SK-N-SH (cell line): ENCODE measurements at regions not wholly inside any gene's neighbourhood (a gene's known extent, or its start where the extent isn't known, plus 50 kb on each side); places are given as distances from the start of the nearest gene placed in this dataset.

ENCODE experiments used
- MXI1 ChIP-seq: IDR thresholded peaks from 2 replicates; pipeline ENCODE4 v1.6.1; 2012; ENCODE audit warnings: mild to moderate bottlenecking, low read depth, low read length, improper control_type of control experiment
- POLR2AphosphoS5 ChIP-seq: IDR thresholded peaks from 2 replicates; pipeline ENCODE4 v1.6.1; 2012; ENCODE audit warnings: low read depth, low read length
- TF ChIP-seq, protein P1 (sequence below): fragments of 200-600 bp; sonication (generic); IDR thresholded peaks from 2 replicates; pipeline ENCODE4 v1.6.1; 2017; ENCODE audit warnings: antibody characterized with exemption, mild to moderate bottlenecking, moderate library complexity

DNA sequence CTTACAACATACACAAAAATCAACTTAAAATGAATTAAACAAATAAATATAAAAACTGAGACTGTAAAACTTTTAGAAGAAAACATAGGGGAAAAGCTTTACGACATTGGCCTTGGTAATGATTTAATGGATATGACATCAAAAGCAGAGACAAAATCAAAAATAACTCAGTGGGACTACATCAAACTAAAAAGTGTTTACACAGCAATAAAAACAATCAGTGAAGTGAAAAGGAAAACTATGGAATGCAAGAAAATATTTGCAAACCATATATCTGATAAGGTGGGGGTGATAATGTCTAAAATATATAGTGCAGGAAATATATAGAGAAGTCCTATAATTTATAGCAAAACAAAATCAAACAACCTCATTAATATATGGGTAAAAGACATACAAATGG is 364.4 kb upstream of the INTU start:
- TF ChIP-seq, protein P1, sequence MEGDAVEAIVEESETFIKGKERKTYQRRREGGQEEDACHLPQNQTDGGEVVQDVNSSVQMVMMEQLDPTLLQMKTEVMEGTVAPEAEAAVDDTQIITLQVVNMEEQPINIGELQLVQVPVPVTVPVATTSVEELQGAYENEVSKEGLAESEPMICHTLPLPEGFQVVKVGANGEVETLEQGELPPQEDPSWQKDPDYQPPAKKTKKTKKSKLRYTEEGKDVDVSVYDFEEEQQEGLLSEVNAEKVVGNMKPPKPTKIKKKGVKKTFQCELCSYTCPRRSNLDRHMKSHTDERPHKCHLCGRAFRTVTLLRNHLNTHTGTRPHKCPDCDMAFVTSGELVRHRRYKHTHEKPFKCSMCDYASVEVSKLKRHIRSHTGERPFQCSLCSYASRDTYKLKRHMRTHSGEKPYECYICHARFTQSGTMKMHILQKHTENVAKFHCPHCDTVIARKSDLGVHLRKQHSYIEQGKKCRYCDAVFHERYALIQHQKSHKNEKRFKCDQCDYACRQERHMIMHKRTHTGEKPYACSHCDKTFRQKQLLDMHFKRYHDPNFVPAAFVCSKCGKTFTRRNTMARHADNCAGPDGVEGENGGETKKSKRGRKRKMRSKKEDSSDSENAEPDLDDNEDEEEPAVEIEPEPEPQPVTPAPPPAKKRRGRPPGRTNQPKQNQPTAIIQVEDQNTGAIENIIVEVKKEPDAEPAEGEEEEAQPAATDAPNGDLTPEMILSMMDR: no peak
- TF ChIP-seq MXI1: no peak
- TF ChIP-seq POLR2AphosphoS5: no peak
